ENCODE measurements at regions not wholly inside any gene's neighbourhood (a gene's known extent, or its start where the extent isn't known, plus 50 kb on each side); places are given as distances from the start of the nearest gene placed in this dataset.

DNA sequence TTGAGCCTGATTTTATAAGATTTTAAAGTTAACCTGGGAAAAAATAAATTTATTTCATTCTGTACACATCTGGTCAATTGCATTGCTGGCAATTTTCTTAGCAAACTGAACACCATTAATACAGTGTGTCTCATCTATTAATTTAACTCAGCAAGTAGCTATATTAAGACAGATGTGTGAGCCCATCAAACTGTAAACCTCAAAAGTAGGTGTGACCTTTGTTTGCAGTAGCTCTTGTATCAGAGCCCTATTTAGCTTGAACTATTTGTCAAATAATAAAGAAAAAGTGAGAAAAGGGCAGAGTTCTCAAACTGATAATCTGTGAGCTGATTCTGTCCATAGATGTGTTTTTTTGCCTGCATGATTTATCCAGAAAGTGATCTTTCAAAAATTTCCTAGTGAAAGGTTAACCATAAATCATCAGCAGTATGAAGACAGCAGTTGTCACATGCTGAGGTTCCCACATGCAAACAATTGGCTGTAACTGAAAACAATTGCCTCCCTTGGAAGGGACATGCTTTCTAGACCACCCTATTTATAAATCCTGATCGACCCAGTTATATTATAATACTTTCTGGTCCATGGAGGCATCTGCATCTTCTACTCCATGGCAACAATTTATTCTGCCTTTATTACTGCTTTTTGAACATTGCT is 646.5 kb downstream of the NSUN3 start:
- no peak for DNase-seq (ENCODE audit: insufficient read length, low spot score, missing footprints)
- Histone ChIP-seq H3K79me2 (ENCODE audit: insufficient read depth, low read length) (no peaks in the 10 kb centered on the region), H3K4me2 (ENCODE audit: insufficient read depth, low read length) (no peak overlapping the region), H3K4me3 (ENCODE audit: insufficient read depth, low read length) (no peak overlapping the region), H2AFZ (ENCODE audit: low read length) (no peak overlapping the region), H3K9me3 (ENCODE audit: low read depth, low read length) (peaks cover 5% of the 10 kb centered on the region), H4K20me1 (ENCODE audit: insufficient read depth, low read length) (no peaks in the 10 kb centered on the region), H3K27me3 (ENCODE audit: insufficient read depth, low read length) (no peaks in the 10 kb centered on the region), H3K4me1 (ENCODE audit: insufficient read depth, low read length) (no peaks in the 10 kb centered on the region), H3K36me3 (ENCODE audit: insufficient read depth, low read length) (no peaks in the 10 kb centered on the region), H3K27ac (ENCODE audit: low read depth, low read length) (no peak overlapping the region)
- TF ChIP-seq, protein P1, sequence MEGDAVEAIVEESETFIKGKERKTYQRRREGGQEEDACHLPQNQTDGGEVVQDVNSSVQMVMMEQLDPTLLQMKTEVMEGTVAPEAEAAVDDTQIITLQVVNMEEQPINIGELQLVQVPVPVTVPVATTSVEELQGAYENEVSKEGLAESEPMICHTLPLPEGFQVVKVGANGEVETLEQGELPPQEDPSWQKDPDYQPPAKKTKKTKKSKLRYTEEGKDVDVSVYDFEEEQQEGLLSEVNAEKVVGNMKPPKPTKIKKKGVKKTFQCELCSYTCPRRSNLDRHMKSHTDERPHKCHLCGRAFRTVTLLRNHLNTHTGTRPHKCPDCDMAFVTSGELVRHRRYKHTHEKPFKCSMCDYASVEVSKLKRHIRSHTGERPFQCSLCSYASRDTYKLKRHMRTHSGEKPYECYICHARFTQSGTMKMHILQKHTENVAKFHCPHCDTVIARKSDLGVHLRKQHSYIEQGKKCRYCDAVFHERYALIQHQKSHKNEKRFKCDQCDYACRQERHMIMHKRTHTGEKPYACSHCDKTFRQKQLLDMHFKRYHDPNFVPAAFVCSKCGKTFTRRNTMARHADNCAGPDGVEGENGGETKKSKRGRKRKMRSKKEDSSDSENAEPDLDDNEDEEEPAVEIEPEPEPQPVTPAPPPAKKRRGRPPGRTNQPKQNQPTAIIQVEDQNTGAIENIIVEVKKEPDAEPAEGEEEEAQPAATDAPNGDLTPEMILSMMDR (IDR thresholded peaks at IDR 0.05; ENCODE audit: extremely low read depth, low read depth, low read length): no peak

DNA sequence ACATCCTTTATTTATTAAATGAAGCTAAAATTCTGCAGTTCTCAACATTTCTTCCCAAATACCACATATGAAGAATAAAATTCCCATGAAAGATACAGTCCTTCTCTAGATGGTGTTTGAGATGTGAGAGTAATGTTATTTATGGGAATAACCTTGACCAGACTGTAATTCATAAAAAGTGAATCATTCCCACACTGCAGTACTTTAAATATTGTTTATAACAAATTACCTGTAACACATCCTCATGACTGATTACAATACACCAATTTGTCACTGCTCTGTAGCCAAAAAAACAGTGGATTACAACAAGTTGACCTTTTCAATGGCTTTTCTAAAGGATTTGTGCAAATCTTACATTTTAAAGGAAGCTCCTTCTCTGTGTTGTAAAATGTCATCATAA is 651.3 kb downstream of the NSUN3 start:
- H3K27ac ChIP-seq (ENCODE audit: low read depth, low read length): no peak overlapping the region
- H4K20me1 ChIP-seq (ENCODE audit: insufficient read depth, low read length): no peaks in the 10 kb centered on the region
- TF ChIP-seq, protein P1 (IDR thresholded peaks at IDR 0.05; ENCODE audit: extremely low read depth, low read depth, low read length): no peak
- no peak for DNase-seq (ENCODE audit: insufficient read length, low spot score, missing footprints)
- no peaks in the 10 kb centered on the region for H3K36me3 ChIP-seq (ENCODE audit: insufficient read depth, low read length)
- H3K27me3 ChIP-seq (ENCODE audit: insufficient read depth, low read length): no peaks in the 10 kb centered on the region
- H3K9me3 ChIP-seq (ENCODE audit: low read depth, low read length): peaks cover 4% of the 10 kb centered on the region
- no peak overlapping the region for H2AFZ ChIP-seq (ENCODE audit: low read length)
- no peaks in the 10 kb centered on the region for H3K4me1 ChIP-seq (ENCODE audit: insufficient read depth, low read length)
- no peak overlapping the region for H3K4me2 ChIP-seq (ENCODE audit: insufficient read depth, low read length)
- H3K79me2 ChIP-seq (ENCODE audit: insufficient read depth, low read length): no peaks in the 10 kb centered on the region
- no peak overlapping the region for H3K4me3 ChIP-seq (ENCODE audit: insufficient read depth, low read length)

DNA sequence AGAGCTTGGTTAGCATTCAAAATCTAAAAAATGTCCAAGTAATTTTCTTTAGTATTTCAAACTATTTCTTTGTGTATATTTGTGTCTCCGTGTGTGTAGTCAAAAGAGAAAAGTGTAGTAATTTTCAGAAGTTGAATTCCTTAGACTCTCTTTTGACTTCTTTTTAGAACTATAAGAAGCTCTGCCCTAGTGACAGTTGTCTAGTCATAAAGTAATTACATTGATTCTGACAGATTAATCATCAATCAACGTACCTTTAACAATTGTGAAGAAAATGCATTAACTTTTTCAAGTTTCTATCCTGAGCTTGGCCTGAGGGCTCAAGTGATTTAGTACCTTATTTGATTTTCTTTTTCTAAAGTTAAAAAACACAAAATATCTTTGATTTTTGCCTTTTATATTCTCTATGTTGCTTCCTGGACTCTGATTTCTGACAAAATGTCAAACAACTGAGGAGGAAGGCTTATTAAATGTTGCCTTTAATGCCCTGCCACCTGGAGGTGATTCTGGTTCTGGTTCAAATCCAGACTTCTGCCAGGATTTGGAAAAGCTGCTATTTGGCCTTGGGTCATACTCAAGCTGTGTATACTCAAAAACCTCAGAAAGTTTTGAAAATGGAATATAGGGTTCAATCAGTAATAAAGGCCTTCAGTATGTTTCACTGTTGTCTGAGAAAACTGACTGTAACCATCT is 653.6 kb downstream of the NSUN3 start:
- TF ChIP-seq, protein P1 (IDR thresholded peaks at IDR 0.05; ENCODE audit: extremely low read depth, low read depth, low read length): no peak

GRCh38 chr3:94734206-94734605 is 671.3 kb downstream of the NSUN3 start:
- H3K79me2 ChIP-seq (ENCODE audit: insufficient read depth, low read length): no peaks in the 10 kb centered on the region
- H3K9me3 ChIP-seq (ENCODE audit: low read depth, low read length): no peaks in the 10 kb centered on the region
- no peaks in the 10 kb centered on the region for H3K36me3 ChIP-seq (ENCODE audit: insufficient read depth, low read length)
- no peak overlapping the region for H2AFZ ChIP-seq (ENCODE audit: low read length)
- H3K4me1 ChIP-seq (ENCODE audit: insufficient read depth, low read length): no peaks in the 10 kb centered on the region
- H3K27ac ChIP-seq (ENCODE audit: low read depth, low read length): no peak overlapping the region
- no peak overlapping the region for H3K4me2 ChIP-seq (ENCODE audit: insufficient read depth, low read length)
- TF ChIP-seq, protein P1 (IDR thresholded peaks at IDR 0.05; ENCODE audit: extremely low read depth, low read depth, low read length): no peak
- DNase-seq (ENCODE audit: insufficient read length, low spot score, missing footprints): no peak
- H3K27me3 ChIP-seq (ENCODE audit: insufficient read depth, low read length): no peaks in the 10 kb centered on the region
- H4K20me1 ChIP-seq (ENCODE audit: insufficient read depth, low read length): no peaks in the 10 kb centered on the region
- H3K4me3 ChIP-seq (ENCODE audit: insufficient read depth, low read length): no peak overlapping the region

More for the DNA sequence above, 653.6 kb downstream of the NSUN3 start:
- Histone ChIP-seq H3K79me2 (ENCODE audit: insufficient read depth, low read length) (no peaks in the 10 kb centered on the region), H3K9me3 (ENCODE audit: low read depth, low read length) (peaks cover 4% of the 10 kb centered on the region), H4K20me1 (ENCODE audit: insufficient read depth, low read length) (no peaks in the 10 kb centered on the region), H3K27ac (ENCODE audit: low read depth, low read length) (no peak overlapping the region), H3K4me3 (ENCODE audit: insufficient read depth, low read length) (no peak overlapping the region), H3K4me1 (ENCODE audit: insufficient read depth, low read length) (no peaks in the 10 kb centered on the region), H3K36me3 (ENCODE audit: insufficient read depth, low read length) (no peaks in the 10 kb centered on the region), H3K27me3 (ENCODE audit: insufficient read depth, low read length) (no peaks in the 10 kb centered on the region), H2AFZ (ENCODE audit: low read length) (no peak overlapping the region), H3K4me2 (ENCODE audit: insufficient read depth, low read length) (no peak overlapping the region)
- no peak for DNase-seq (ENCODE audit: insufficient read length, low spot score, missing footprints)

All from osteoblast (primary cell).